ENCODE measurements at regions not wholly inside any gene's neighbourhood (a gene's known extent, or its start where the extent isn't known, plus 50 kb on each side); places are given as distances from the start of the nearest gene placed in this dataset.

DNA sequence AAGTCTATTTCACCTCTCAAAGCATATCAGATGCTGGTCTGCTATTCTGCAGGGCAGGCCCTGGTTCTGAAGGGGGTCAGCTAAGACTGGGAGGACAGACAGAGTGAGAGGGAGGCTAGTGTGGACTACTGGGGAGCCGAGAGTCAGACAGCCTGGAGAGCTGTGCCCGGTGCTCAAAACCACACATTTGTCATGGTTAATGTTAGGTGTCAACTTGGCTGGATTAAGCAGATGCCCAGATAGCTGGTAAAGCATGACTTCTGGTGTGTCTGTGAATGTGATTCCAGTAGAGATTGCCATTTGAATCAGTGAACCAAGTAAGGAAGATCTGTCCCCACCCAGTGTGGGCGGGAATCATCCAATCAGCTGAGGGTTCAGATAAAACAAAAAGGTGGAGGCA lies 102.6 kb downstream of the SNX19 start:
- no peak overlapping the region for H3K27ac ChIP-seq (replicated peaks)
- no peak for DNase-seq (ENCODE audit: low read depth in 1 of 2, low spot score in 1 of 2)
- no peak overlapping the region for H3K4me3 ChIP-seq (replicated peaks; ENCODE audit: insufficient read depth, low read length)

DNA sequence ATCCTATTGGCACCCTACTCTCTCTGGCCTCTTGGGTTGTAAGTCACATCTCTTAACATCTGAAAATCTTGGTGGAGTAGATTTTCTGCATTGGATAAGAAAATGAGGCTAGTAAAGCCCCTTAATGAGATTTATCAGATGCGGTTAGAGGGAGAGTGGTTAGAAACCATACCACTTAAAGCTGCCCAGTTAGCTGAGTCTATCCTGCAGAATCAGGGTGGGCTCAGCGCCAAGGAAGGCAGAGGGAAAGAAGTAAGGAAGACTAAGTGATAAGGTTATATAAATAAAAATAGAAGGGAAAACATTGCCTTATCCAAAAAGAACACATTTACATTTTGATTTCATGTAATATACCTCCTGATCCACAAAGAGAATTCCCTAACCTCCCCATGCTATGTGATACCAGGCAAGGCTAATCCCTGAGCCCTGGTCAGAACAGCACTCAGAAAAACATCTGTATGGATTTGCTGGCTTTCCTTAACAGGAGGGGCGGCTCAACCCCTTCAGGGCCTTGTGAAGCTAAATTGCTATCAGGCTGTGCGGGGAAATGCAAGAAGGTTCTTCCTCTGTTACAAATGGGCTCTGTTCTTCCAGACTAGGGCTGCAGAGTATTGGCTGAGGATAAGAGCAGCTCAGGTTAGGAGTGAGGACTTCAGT lies 101.7 kb downstream of the SNX19 start:
- Histone ChIP-seq H3K27me3 (ENCODE audit: insufficient read depth, poor library complexity, severe bottlenecking) (peaks cover 2% of the 10 kb centered on the region), H3K27ac (replicated peaks) (no peak overlapping the region), H3K4me3 (replicated peaks; ENCODE audit: insufficient read depth, low read length) (no peak overlapping the region)
- TF ChIP-seq POLR2AphosphoS5 (IDR thresholded peaks at IDR 0.05; ENCODE audit: low read depth) = no peak
- TF ChIP-seq, protein P1, sequence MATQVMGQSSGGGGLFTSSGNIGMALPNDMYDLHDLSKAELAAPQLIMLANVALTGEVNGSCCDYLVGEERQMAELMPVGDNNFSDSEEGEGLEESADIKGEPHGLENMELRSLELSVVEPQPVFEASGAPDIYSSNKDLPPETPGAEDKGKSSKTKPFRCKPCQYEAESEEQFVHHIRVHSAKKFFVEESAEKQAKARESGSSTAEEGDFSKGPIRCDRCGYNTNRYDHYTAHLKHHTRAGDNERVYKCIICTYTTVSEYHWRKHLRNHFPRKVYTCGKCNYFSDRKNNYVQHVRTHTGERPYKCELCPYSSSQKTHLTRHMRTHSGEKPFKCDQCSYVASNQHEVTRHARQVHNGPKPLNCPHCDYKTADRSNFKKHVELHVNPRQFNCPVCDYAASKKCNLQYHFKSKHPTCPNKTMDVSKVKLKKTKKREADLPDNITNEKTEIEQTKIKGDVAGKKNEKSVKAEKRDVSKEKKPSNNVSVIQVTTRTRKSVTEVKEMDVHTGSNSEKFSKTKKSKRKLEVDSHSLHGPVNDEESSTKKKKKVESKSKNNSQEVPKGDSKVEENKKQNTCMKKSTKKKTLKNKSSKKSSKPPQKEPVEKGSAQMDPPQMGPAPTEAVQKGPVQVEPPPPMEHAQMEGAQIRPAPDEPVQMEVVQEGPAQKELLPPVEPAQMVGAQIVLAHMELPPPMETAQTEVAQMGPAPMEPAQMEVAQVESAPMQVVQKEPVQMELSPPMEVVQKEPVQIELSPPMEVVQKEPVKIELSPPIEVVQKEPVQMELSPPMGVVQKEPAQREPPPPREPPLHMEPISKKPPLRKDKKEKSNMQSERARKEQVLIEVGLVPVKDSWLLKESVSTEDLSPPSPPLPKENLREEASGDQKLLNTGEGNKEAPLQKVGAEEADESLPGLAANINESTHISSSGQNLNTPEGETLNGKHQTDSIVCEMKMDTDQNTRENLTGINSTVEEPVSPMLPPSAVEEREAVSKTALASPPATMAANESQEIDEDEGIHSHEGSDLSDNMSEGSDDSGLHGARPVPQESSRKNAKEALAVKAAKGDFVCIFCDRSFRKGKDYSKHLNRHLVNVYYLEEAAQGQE (IDR thresholded peaks at IDR 0.05; ENCODE audit: insufficient replicate concordance, low read depth) = no peak
- TF ChIP-seq GABPA (IDR thresholded peaks at IDR 0.05; ENCODE audit: low read depth) = no peak
- TF ChIP-seq, protein P2, sequence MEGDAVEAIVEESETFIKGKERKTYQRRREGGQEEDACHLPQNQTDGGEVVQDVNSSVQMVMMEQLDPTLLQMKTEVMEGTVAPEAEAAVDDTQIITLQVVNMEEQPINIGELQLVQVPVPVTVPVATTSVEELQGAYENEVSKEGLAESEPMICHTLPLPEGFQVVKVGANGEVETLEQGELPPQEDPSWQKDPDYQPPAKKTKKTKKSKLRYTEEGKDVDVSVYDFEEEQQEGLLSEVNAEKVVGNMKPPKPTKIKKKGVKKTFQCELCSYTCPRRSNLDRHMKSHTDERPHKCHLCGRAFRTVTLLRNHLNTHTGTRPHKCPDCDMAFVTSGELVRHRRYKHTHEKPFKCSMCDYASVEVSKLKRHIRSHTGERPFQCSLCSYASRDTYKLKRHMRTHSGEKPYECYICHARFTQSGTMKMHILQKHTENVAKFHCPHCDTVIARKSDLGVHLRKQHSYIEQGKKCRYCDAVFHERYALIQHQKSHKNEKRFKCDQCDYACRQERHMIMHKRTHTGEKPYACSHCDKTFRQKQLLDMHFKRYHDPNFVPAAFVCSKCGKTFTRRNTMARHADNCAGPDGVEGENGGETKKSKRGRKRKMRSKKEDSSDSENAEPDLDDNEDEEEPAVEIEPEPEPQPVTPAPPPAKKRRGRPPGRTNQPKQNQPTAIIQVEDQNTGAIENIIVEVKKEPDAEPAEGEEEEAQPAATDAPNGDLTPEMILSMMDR (IDR thresholded peaks at IDR 0.05; ENCODE audit: insufficient read depth, low read length) = no peak
- TF ChIP-seq SPI1 (IDR thresholded peaks at IDR 0.05; ENCODE audit: borderline replicate concordance, low read depth) = no peak
- DNase-seq (ENCODE audit: low read depth in 1 of 2, low spot score in 1 of 2) = no peak

More for the DNA sequence above, 102.6 kb downstream of the SNX19 start:
- H3K27me3 ChIP-seq (ENCODE audit: insufficient read depth, poor library complexity, severe bottlenecking) = peaks cover 2% of the 10 kb centered on the region
- TF ChIP-seq GABPA (IDR thresholded peaks at IDR 0.05; ENCODE audit: low read depth) = no peak
- no peak for TF ChIP-seq POLR2AphosphoS5 (IDR thresholded peaks at IDR 0.05; ENCODE audit: low read depth)
- no peak for TF ChIP-seq SPI1 (IDR thresholded peaks at IDR 0.05; ENCODE audit: borderline replicate concordance, low read depth)
- TF ChIP-seq, protein P1 (IDR thresholded peaks at IDR 0.05; ENCODE audit: insufficient replicate concordance, low read depth) = no peak
- TF ChIP-seq, protein P2 (IDR thresholded peaks at IDR 0.05; ENCODE audit: insufficient read depth, low read length) = no peak

DNA sequence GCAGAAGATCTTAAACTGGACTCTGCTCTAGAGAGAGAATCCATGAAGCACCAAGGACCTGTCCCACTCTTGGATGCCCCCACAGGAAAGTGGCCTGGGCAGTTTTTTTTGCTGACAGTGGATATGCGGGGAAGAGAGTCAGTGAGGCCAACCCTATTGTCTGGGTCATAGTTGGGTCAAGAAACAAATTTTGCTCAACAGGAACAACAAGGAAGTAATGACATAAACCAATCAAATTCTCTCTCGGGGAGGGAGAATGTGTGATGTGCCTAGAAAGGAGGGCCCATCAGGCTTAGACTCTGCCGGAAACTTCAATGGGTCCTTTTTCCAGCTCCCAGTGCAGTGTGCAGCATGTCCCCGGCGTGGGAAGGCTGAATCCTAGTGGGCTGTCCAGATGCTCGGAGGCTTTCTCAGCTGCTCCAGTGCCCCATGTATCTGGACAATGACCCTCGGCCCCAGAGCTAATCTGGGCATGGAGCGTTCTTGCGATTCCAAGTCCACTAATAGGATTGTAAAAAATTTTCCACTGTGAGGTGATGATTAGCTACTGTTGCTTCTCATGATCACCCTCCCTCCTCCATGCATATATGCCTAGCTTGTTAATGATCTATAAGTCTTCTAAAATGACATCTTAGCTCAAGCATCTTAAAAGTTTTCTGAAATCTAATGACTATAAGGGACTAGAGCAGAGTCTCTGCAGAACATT lies 101.0 kb downstream of the SNX19 start:
- Histone ChIP-seq H3K27ac (replicated peaks) (no peak overlapping the region), H3K27me3 (ENCODE audit: insufficient read depth, poor library complexity, severe bottlenecking) (peaks cover 2% of the 10 kb centered on the region), H3K4me3 (replicated peaks; ENCODE audit: insufficient read depth, low read length) (no peak overlapping the region)
- no peak for TF ChIP-seq SPI1 (IDR thresholded peaks at IDR 0.05; ENCODE audit: borderline replicate concordance, low read depth)
- no peak for TF ChIP-seq POLR2AphosphoS5 (IDR thresholded peaks at IDR 0.05; ENCODE audit: low read depth)
- TF ChIP-seq, protein P1 (IDR thresholded peaks at IDR 0.05; ENCODE audit: insufficient replicate concordance, low read depth) = no peak
- TF ChIP-seq GABPA (IDR thresholded peaks at IDR 0.05; ENCODE audit: low read depth) = no peak
- TF ChIP-seq, protein P2 (IDR thresholded peaks at IDR 0.05; ENCODE audit: insufficient read depth, low read length) = no peak
- DNase-seq (ENCODE audit: low read depth in 1 of 2, low spot score in 1 of 2) = no peak
